H1 (cell line): ENCODE measurements at regions not wholly inside any gene's neighbourhood (a gene's known extent, or its start where the extent isn't known, plus 50 kb on each side); places are given as distances from the start of the nearest gene placed in this dataset.

Experiments
- CTCF ChIA-PET: fragments of 300-600 bp; sonication (Branson Sonifier 250); formaldehyde crosslinking; loops from one replicate; lab custom pipeline; 2021; ENCODE audit not compliant: partially characterized antibody; lab: Charles Lee
- POLR2A ChIA-PET: fragments of 300-600 bp; sonication (Branson Sonifier 250); formaldehyde crosslinking; loops from one replicate; lab custom pipeline; 2021; ENCODE audit warnings: inconsistent platforms; ENCODE audit not compliant: partially characterized antibody; lab: Charles Lee
- DNase-seq, 2 experiments: peaks; one replicate each; pipeline versions ENCODE4 v3.0.0 to v3.0.0-alpha.2; 2010 to 2022; ENCODE audit warnings: low spot score in 2 of 2, low read depth in 1 of 2, mixed read lengths in 1 of 2
- FAIRE-seq: peaks from 2 replicates; lab custom pipeline; 2011; peaks lifted over from hg19 to GRCh38; lab: Jason Lieb, UNC
- H2AFZ ChIP-seq: 2 replicates; pipeline ENCODE4 v1.8.1; 2012; ENCODE audit warnings: low read length, inconsistent platforms
- H2AK5ac ChIP-seq: 2 replicates; pipeline ENCODE4 v1.6.1; 2013; ENCODE audit warnings: low read depth, low read length
- H2BK120ac ChIP-seq: replicated peaks from 2 replicates; pipeline ENCODE3; 2013; ENCODE audit warnings: low read depth, low read length, inconsistent platforms
- H2BK12ac ChIP-seq: 2 replicates; pipeline ENCODE4 v1.6.1; 2013; ENCODE audit warnings: low read depth, low read length
- H2BK15ac ChIP-seq: 2 replicates; pipeline ENCODE4 v1.6.1; 2013; ENCODE audit warnings: low read length
- H2BK20ac ChIP-seq: 2 replicates; pipeline ENCODE4 v1.6.1; 2013; ENCODE audit warnings: low read length
- H2BK5ac ChIP-seq: 2 replicates; pipeline ENCODE4 v1.6.1; 2013; ENCODE audit warnings: low read depth, low read length
- H3K14ac ChIP-seq: 2 replicates; pipeline ENCODE4 v1.6.1; 2013; ENCODE audit warnings: inconsistent platforms; ENCODE audit not compliant: insufficient read length
- H3K18ac ChIP-seq: 2 replicates; pipeline ENCODE4 v1.6.1; 2013; ENCODE audit warnings: low read length; ENCODE audit errors: extremely low read depth
- H3K23ac ChIP-seq: 2 replicates; pipeline ENCODE4 v1.6.1; 2013; ENCODE audit warnings: inconsistent platforms; ENCODE audit not compliant: insufficient read length
- H3K23me2 ChIP-seq: 2 replicates; pipeline ENCODE4 v1.6.1; 2013; ENCODE audit warnings: low read depth, low read length
- H3K27ac ChIP-seq: 2 replicates; pipeline ENCODE4 v1.6.1; 2011; ENCODE audit warnings: low read depth, low read length, inconsistent platforms
- H3K27me3 ChIP-seq, 4 experiments: replicated peaks in 1 of 4; 1 replicate in 1 of 4; 2 replicates in 3 of 4; pipeline versions ENCODE4 v1.6.1 to v1.8.1; 2011 to 2013; ENCODE audit warnings: low read length in 3 of 4, mild to moderate bottlenecking in 3 of 4, inconsistent platforms in 2 of 4, mixed read lengths in 2 of 4, moderate library complexity in 1 of 4; ENCODE audit not compliant: control insufficient read depth in 3 of 4, insufficient read depth in 3 of 4; ENCODE audit errors: extremely low read depth in 1 of 4
- H3K36me3 ChIP-seq, 4 experiments: 2 replicates each; pipeline versions ENCODE4 v1.6.1 to v1.8.1; 2011 to 2013; ENCODE audit warnings: mild to moderate bottlenecking in 4 of 4, low read length in 3 of 4, moderate library complexity in 2 of 4, control low read depth in 1 of 4, inconsistent platforms in 1 of 4; ENCODE audit not compliant: insufficient read depth in 4 of 4, control insufficient read depth in 2 of 4
- H3K4ac ChIP-seq: replicated peaks from 2 replicates; pipeline ENCODE3; 2013; ENCODE audit warnings: low read length, low read depth, mixed read lengths, inconsistent platforms; ENCODE audit not compliant: insufficient read length
- H3K4me1 ChIP-seq, 4 experiments: replicated peaks in 1 of 4; 1 replicate in 1 of 4; 2 replicates in 3 of 4; pipeline versions ENCODE4 v1.6.1 to v1.8.1; 2011 to 2013; ENCODE audit warnings: low read length in 3 of 4, inconsistent platforms in 2 of 4, mixed read lengths in 1 of 4; ENCODE audit not compliant: insufficient read depth in 4 of 4, control insufficient read depth in 3 of 4
- H3K4me2 ChIP-seq, 2 experiments: 2 replicates each; pipeline versions ENCODE4 v1.6.1 to v1.8.1; 2011 to 2013; ENCODE audit warnings: low read depth in 2 of 2, low read length in 2 of 2, control low read depth in 1 of 2, inconsistent platforms in 1 of 2, mild to moderate bottlenecking in 1 of 2; ENCODE audit not compliant: insufficient read depth in 1 of 2
- H3K4me3 ChIP-seq, 4 experiments: fragments of 200-600, 300-600 bp in 1 of 4; sonication (generic), shearing (Covaris generic), sonication (Bioruptor Twin) in 1 of 4; 2 replicates each; pipeline versions ENCODE4 v1.5.1 to v1.8.1; 2011 to 2016; ENCODE audit warnings: low read length in 4 of 4, low read depth in 3 of 4, control low read depth in 2 of 4, inconsistent platforms in 2 of 4, mild to moderate bottlenecking in 2 of 4, mixed read lengths in 1 of 4, moderate library complexity in 1 of 4; ENCODE audit not compliant: insufficient read depth in 2 of 4; ENCODE audit errors: extremely low read depth in 1 of 4
- H3K56ac ChIP-seq: replicated peaks from 2 replicates; pipeline ENCODE3; 2013; ENCODE audit warnings: low read depth, mild to moderate bottlenecking, mixed read lengths, low read length, inconsistent platforms; ENCODE audit not compliant: insufficient read length
- H3K79me1 ChIP-seq: 2 replicates; pipeline ENCODE4 v1.6.1; 2013; ENCODE audit warnings: low read depth, low read length, control low read depth
- H3K79me2 ChIP-seq, 2 experiments: 2 replicates each; pipeline versions ENCODE4 v1.6.1 to v1.8.1; 2012 to 2013; ENCODE audit warnings: low read length in 2 of 2, mild to moderate bottlenecking in 2 of 2, inconsistent platforms in 1 of 2; ENCODE audit not compliant: insufficient read depth in 2 of 2, control insufficient read depth in 1 of 2
- H3K9ac ChIP-seq, 4 experiments: replicated peaks in 1 of 4; 1 replicate in 1 of 4; 2 replicates in 3 of 4; pipeline versions ENCODE4 v1.6.1 to v1.8.1; 2011 to 2013; ENCODE audit warnings: low read depth in 3 of 4, low read length in 3 of 4, control low read depth in 2 of 4, mild to moderate bottlenecking in 2 of 4, moderate library complexity in 2 of 4, inconsistent platforms in 1 of 4; ENCODE audit errors: extremely low read depth in 1 of 4
- H3K9me3 ChIP-seq, 2 experiments: 2 replicates each; pipeline versions ENCODE4 v1.6.1 to v1.8.1; 2012 to 2013; ENCODE audit warnings: mild to moderate bottlenecking in 2 of 2, moderate library complexity in 2 of 2, control low read depth in 1 of 2, inconsistent platforms in 1 of 2, low read depth in 1 of 2, low read length in 1 of 2, mixed read lengths in 1 of 2; ENCODE audit not compliant: insufficient read depth in 2 of 2
- H4K20me1 ChIP-seq, 2 experiments: replicated peaks in 1 of 2; 2 replicates each; pipeline versions ENCODE3 to v1.8.1; 2011 to 2013; ENCODE audit warnings: inconsistent platforms in 2 of 2, low read length in 2 of 2, mild to moderate bottlenecking in 1 of 2; ENCODE audit not compliant: insufficient read depth in 2 of 2, control insufficient read depth in 1 of 2
- H4K5ac ChIP-seq: 2 replicates; pipeline ENCODE4 v1.6.1; 2013; ENCODE audit warnings: low read length, low read depth, mixed read lengths, inconsistent platforms; ENCODE audit not compliant: insufficient read length
- H4K8ac ChIP-seq: 2 replicates; pipeline ENCODE4 v1.8.0; 2013; ENCODE audit warnings: mild to moderate bottlenecking, moderate library complexity, low read length, inconsistent platforms; ENCODE audit not compliant: insufficient read depth; ENCODE audit errors: extremely low read depth
- H4K91ac ChIP-seq: replicated peaks from 2 replicates; pipeline ENCODE3; 2013; ENCODE audit warnings: low read length, mixed read lengths, inconsistent platforms; ENCODE audit not compliant: insufficient read length
- HDAC6 ChIP-seq: IDR thresholded peaks from one replicate; pipeline ENCODE4 v1.7.1; 2012; ENCODE audit warnings: low read depth, mild to moderate bottlenecking, inconsistent platforms, low read length, moderate library complexity
- PHF8 ChIP-seq: fragments of 200-600 bp; sonication (generic); conservative IDR thresholded peaks from 2 replicates; pipeline ENCODE4 v1.7.1; 2012; ENCODE audit warnings: low read depth, mild to moderate bottlenecking, inconsistent platforms, low read length, moderate library complexity
- POU5F1 ChIP-seq: IDR thresholded peaks from 2 replicates; pipeline ENCODE4 v1.6.1; 2011; ENCODE audit warnings: low read depth, mild to moderate bottlenecking, low read length, moderate library complexity
- WGBS, 2 experiments: shearing (Covaris generic) in 1 of 2; methylation state at CpG; one replicate each; pipeline versions ENCODE4 v1.1.6 to v1.1.7; 2013 to 2015; ENCODE audit warnings: low lambda C conversion rate in 2 of 2, mixed read lengths in 2 of 2, inconsistent platforms in 1 of 2, low coverage in 1 of 2, missing lambda C conversion rate in 1 of 2; ENCODE audit not compliant: insufficient replicate concordance in 2 of 2, insufficient coverage in 1 of 2, insufficient read length in 1 of 2; ENCODE audit errors: extremely low coverage in 1 of 2, missing lambda C conversion rate in 1 of 2; 5-methylcytosine and 5-hydroxymethylcytosine counted together

GRCh38 chr16:9655051-9655450, 527.2 kb downstream of the GRIN2A start:
- no peak overlapping the region for H3K23ac ChIP-seq
- H2BK15ac ChIP-seq, result no peak overlapping the region
- H3K9me3 ChIP-seq, result no peaks in the 10 kb centered on the region
- H4K5ac ChIP-seq, result no peak overlapping the region
- H3K27me3 ChIP-seq, result no peaks in the 10 kb centered on the region
- H3K79me2 ChIP-seq, result no peaks in the 10 kb centered on the region
- DNase-seq (no peak), FAIRE-seq (no peak)
- H3K27ac ChIP-seq, result no peak overlapping the region
- 81% methylated on average over 5 of the region's 5 CpGs; no CpG with 5 or more reads in 1 of the 2 experiments for WGBS, 2 experiments
- H2AFZ ChIP-seq, result no peak overlapping the region
- H3K4ac ChIP-seq, result no peak overlapping the region
- peaks cover 2% of the 10 kb centered on the region; the same call in 1 of the 2 replicates for H3K23me2 ChIP-seq
- no peak overlapping the region for H2BK20ac ChIP-seq
- no peak overlapping the region for H2BK12ac ChIP-seq
- H2BK5ac ChIP-seq, result no peak overlapping the region
- H3K4me1 ChIP-seq, result peaks cover 0 to 8% (median 3%) of the 10 kb centered on the region in 4 experiments; a peak in 3 of 7 replicates
- H4K8ac ChIP-seq, result no peak overlapping the region
- no peak for TF ChIP-seq HDAC6
- TF ChIP-seq PHF8, result no peak
- peak; percentile 68; the same call in 1 of the 2 replicates for TF ChIP-seq POU5F1
- no peaks in the 10 kb centered on the region for H4K20me1 ChIP-seq
- H2BK120ac ChIP-seq, result no peak overlapping the region
- H3K18ac ChIP-seq, result no peak overlapping the region
- H4K91ac ChIP-seq, result no peak overlapping the region
- no peak overlapping the region for H3K9ac ChIP-seq
- H3K4me2 ChIP-seq, result no peak overlapping the region
- no peaks in the 10 kb centered on the region for H3K36me3 ChIP-seq
- H2AK5ac ChIP-seq, result no peak overlapping the region
- H3K56ac ChIP-seq, result no peak overlapping the region
- H3K14ac ChIP-seq, result no peak overlapping the region
- H3K79me1 ChIP-seq, result no peaks in the 10 kb centered on the region
- ChIA-PET CTCF (interaction anchor here (1.0 to 1.6 kb wide), 4 partner anchors 9 to 526 kb away, joined by 3 to 6 read pairs (median 4); no protein-coding TSS in a partner anchor), POLR2A (interaction anchor here (1.3 to 7.6 kb wide), 2 partner anchors 12 to 25 kb away, joined by 4 to 64 read pairs; no protein-coding TSS in a partner anchor)
- no peak overlapping the region for H3K4me3 ChIP-seq
